ENCODE measurements at regions not wholly inside any gene's neighbourhood (a gene's known extent, or its start where the extent isn't known, plus 50 kb on each side); places are given as distances from the start of the nearest gene placed in this dataset.

DNA sequence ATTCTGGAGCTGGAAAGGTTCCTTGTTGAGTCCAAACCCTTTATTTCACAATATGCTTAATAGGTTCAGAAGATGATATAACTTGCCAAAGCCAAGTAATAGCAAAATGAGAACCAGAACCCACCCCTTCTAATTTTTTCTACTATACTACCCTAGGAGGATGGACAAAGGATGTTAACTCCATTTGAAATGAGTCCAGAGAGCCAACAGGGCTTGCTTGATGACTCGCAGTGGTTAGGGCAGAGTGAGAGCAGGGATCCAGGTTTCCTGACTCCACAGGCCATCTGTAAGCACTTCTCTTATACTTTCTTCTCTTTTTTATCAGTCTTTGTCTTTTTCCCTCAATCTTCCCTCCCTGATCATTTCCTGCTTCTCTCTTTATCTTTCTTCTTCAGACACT is 668.1 kb downstream of the MED13L start:
- ChIA-PET CTCF (no interaction called here), POLR2A (no interaction called here), RAD21 (ENCODE audit: low non-redundant PET in 1 of 2, low total read pairs in 2 of 2, uncharacterized antibody in 2 of 2, unreplicated experiment in 2 of 2) (no interaction called here)
- Histone ChIP-seq H3K27me3 (ENCODE audit: insufficient read depth, low read length) (0 out of 2 replicates have a peak, but pooled peaks cover 3% of the 10 kb centered on the region), H3K9me2 (ENCODE audit: insufficient read depth) (no peaks in the 10 kb centered on the region), H3K4me2 (ENCODE audit: low read length) (no peak overlapping the region), H4K20me1 (ENCODE audit: insufficient read depth) (no peaks in the 10 kb centered on the region), H3K79me2 (ENCODE audit: insufficient read depth, low read length) (no peaks in the 10 kb centered on the region), H3K4me1 (ENCODE audit: control insufficient read depth in 1 of 2, insufficient read depth in 2 of 2, low read length in 2 of 2) (no peaks in the 10 kb centered on the region), H3K9ac (ENCODE audit: low read length) (no peak overlapping the region), H2AFZ (ENCODE audit: low read depth, low read length, poor library complexity, severe bottlenecking) (no peak overlapping the region), H3K9me3 (ENCODE audit: control insufficient read depth in 1 of 2, insufficient read depth in 1 of 2, low read depth in 1 of 2, low read length in 2 of 2) (no peaks in the 10 kb centered on the region), H3K4me3 (replicated peaks in 1 of 2; ENCODE audit: low read depth in 1 of 2, low read length in 2 of 2) (no peak overlapping the region), H3K27ac (ENCODE audit: low read depth, low read length) (no peak overlapping the region), H3K36me3 (ENCODE audit: control insufficient read depth in 1 of 2, insufficient read depth in 2 of 2, low read length in 2 of 2) (no peaks in the 10 kb centered on the region)
- TF ChIP-seq, protein P1, sequence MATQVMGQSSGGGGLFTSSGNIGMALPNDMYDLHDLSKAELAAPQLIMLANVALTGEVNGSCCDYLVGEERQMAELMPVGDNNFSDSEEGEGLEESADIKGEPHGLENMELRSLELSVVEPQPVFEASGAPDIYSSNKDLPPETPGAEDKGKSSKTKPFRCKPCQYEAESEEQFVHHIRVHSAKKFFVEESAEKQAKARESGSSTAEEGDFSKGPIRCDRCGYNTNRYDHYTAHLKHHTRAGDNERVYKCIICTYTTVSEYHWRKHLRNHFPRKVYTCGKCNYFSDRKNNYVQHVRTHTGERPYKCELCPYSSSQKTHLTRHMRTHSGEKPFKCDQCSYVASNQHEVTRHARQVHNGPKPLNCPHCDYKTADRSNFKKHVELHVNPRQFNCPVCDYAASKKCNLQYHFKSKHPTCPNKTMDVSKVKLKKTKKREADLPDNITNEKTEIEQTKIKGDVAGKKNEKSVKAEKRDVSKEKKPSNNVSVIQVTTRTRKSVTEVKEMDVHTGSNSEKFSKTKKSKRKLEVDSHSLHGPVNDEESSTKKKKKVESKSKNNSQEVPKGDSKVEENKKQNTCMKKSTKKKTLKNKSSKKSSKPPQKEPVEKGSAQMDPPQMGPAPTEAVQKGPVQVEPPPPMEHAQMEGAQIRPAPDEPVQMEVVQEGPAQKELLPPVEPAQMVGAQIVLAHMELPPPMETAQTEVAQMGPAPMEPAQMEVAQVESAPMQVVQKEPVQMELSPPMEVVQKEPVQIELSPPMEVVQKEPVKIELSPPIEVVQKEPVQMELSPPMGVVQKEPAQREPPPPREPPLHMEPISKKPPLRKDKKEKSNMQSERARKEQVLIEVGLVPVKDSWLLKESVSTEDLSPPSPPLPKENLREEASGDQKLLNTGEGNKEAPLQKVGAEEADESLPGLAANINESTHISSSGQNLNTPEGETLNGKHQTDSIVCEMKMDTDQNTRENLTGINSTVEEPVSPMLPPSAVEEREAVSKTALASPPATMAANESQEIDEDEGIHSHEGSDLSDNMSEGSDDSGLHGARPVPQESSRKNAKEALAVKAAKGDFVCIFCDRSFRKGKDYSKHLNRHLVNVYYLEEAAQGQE (IDR thresholded peaks at IDR 0.05; ENCODE audit: low read depth): no peak
- TF ChIP-seq RAD21 (IDR thresholded peaks at IDR 0.05; ENCODE audit: low read depth) (no peak), CBX3 (IDR thresholded peaks at IDR 0.05; ENCODE audit: low read depth) (no peak)
- TF ChIP-seq, protein P2, sequence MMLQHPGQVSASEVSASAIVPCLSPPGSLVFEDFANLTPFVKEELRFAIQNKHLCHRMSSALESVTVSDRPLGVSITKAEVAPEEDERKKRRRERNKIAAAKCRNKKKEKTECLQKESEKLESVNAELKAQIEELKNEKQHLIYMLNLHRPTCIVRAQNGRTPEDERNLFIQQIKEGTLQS (IDR thresholded peaks at IDR 0.05): no peak
- ATAC-seq: no peak
- BruUV-seq (replicated peaks): no TSS peak
- no peak for DNase-seq (ENCODE audit: low read depth, low spot score)
- intact Hi-C loops (cut with micrococcal nuclease): no loop called here

DNA sequence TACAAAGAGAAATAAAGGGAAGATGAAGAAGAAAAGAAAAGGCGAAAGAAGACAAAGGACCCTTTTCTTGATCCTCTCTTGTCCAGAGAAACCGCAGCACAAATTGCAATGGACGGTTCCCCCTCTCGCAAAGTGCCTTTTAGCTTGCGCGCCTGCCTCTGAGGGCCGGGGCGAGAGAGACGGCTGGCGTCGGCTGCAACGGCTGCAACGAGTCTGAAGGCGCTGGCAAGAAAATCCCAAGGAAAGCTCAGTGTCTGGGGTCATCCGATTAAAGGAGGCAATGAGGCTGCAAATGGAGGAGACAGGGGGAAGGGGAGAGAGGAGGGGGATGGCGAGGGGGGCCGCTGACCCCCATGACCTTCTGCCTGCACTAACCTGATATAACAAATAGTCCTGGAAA is 671.5 kb downstream of the MED13L start:
- no peaks in the 10 kb centered on the region for H3K9me3 ChIP-seq (ENCODE audit: control insufficient read depth in 1 of 2, insufficient read depth in 1 of 2, low read depth in 1 of 2, low read length in 2 of 2)
- ChIA-PET CTCF (no interaction called here), RAD21 (ENCODE audit: low non-redundant PET in 1 of 2, low total read pairs in 2 of 2, uncharacterized antibody in 2 of 2, unreplicated experiment in 2 of 2) (no interaction called here), POLR2A (no interaction called here)
- no peak overlapping the region for H3K4me3 ChIP-seq (replicated peaks in 1 of 2; ENCODE audit: low read depth in 1 of 2, low read length in 2 of 2)
- H3K4me2 ChIP-seq (ENCODE audit: low read length): no peak overlapping the region
- H3K27me3 ChIP-seq (ENCODE audit: insufficient read depth, low read length): 0 out of 2 replicates have a peak, but pooled peaks cover 3% of the 10 kb centered on the region
- H3K4me1 ChIP-seq (ENCODE audit: control insufficient read depth in 1 of 2, insufficient read depth in 2 of 2, low read length in 2 of 2): no peaks in the 10 kb centered on the region
- H3K27ac ChIP-seq (ENCODE audit: low read depth, low read length): no peak overlapping the region
- intact Hi-C loops (cut with micrococcal nuclease): no loop called here
- ATAC-seq (no peak), DNase-seq (ENCODE audit: low read depth, low spot score) (no peak)
- no peaks in the 10 kb centered on the region for H4K20me1 ChIP-seq (ENCODE audit: insufficient read depth)
- H3K79me2 ChIP-seq (ENCODE audit: insufficient read depth, low read length): no peaks in the 10 kb centered on the region
- H3K9ac ChIP-seq (ENCODE audit: low read length): no peak overlapping the region
- TF ChIP-seq EZH2phosphoT487 (IDR thresholded peaks at IDR 0.05; ENCODE audit: borderline replicate concordance) (no peak), CBX3 (IDR thresholded peaks at IDR 0.05; ENCODE audit: low read depth) (no peak), ZNF274 (IDR thresholded peaks at IDR 0.05; ENCODE audit: low read depth, low read length) (no peak), EZH2 (IDR thresholded peaks at IDR 0.05) (no peak), ZFX (IDR thresholded peaks at IDR 0.05) (no peak)
- no peaks in the 10 kb centered on the region for H3K36me3 ChIP-seq (ENCODE audit: control insufficient read depth in 1 of 2, insufficient read depth in 2 of 2, low read length in 2 of 2)
- H3K9me2 ChIP-seq (ENCODE audit: insufficient read depth): no peaks in the 10 kb centered on the region
- no TSS peak for BruUV-seq (replicated peaks)
- no peak overlapping the region for H2AFZ ChIP-seq (ENCODE audit: low read depth, low read length, poor library complexity, severe bottlenecking)

Measured in HCT116 (cell line).